Liver (tissue), 8 donors: ENCODE measurements at regions not wholly inside any gene's neighbourhood (a gene's known extent, or its start where the extent isn't known, plus 50 kb on each side); places are given as distances from the start of the nearest gene placed in this dataset.

Experiments
- DNase-seq: peaks from one replicate; pipeline ENCODE4 v3.0.0-alpha.2; 2017; ENCODE audit warnings: low spot score
- H3K27ac ChIP-seq, 2 donors: one replicate each; pipeline ENCODE4 v1.7.0; 2013; ENCODE audit warnings: inconsistent platforms in 2 of 2, low read length in 2 of 2, control low read depth in 1 of 2, low read depth in 1 of 2, mild to moderate bottlenecking in 1 of 2
- H3K27me3 ChIP-seq, 4 donors: one replicate each; pipeline versions ENCODE4 v1.6.1 to v1.7.0; 2013; ENCODE audit warnings: low read length in 3 of 4, inconsistent platforms in 1 of 4, mild to moderate bottlenecking in 1 of 4, moderate library complexity in 1 of 4; ENCODE audit not compliant: control insufficient read depth in 4 of 4, insufficient read depth in 4 of 4
- H3K36me3 ChIP-seq, 4 donors: one replicate each; pipeline versions ENCODE4 v1.6.1 to v1.7.0; 2013; ENCODE audit warnings: low read length in 3 of 4, mild to moderate bottlenecking in 3 of 4, low read depth in 1 of 4, moderate library complexity in 1 of 4; ENCODE audit not compliant: control insufficient read depth in 4 of 4, insufficient read depth in 3 of 4
- H3K4me1 ChIP-seq, 4 donors: one replicate each; pipeline versions ENCODE4 v1.6.1 to v1.7.0; 2013; ENCODE audit warnings: low read length in 3 of 4, mild to moderate bottlenecking in 3 of 4, moderate library complexity in 1 of 4; ENCODE audit not compliant: control insufficient read depth in 4 of 4, insufficient read depth in 4 of 4
- H3K4me3 ChIP-seq, 3 donors: one replicate each; pipeline versions ENCODE4 v1.6.1 to v1.7.0; 2013; ENCODE audit warnings: low read length in 3 of 3, control low read depth in 1 of 3, low read depth in 1 of 3, mild to moderate bottlenecking in 1 of 3
- H3K9ac ChIP-seq, 2 donors: one replicate each; pipeline ENCODE4 v1.7.0; 2013; ENCODE audit warnings: low read length in 2 of 2, mild to moderate bottlenecking in 2 of 2, moderate library complexity in 2 of 2, control low read depth in 1 of 2, low read depth in 1 of 2
- H3K9me3 ChIP-seq, 4 donors: one replicate each; pipeline versions ENCODE4 v1.6.1 to v1.7.0; 2013; ENCODE audit warnings: low read length in 3 of 4; ENCODE audit not compliant: control insufficient read depth in 4 of 4
- EGR1 ChIP-seq, 2 donors: IDR thresholded peaks; 2 replicates each; pipeline ENCODE4 v1.6.1; 2016 to 2018; ENCODE audit warnings: antibody characterized with exemption in 2 of 2, low read depth in 2 of 2
- FOXA1 ChIP-seq: IDR thresholded peaks from 2 replicates; pipeline ENCODE4 v1.6.1; 2016; ENCODE audit warnings: antibody characterized with exemption
- FOXA2 ChIP-seq: IDR thresholded peaks from 2 replicates; pipeline ENCODE4 v1.6.1; 2016; ENCODE audit warnings: antibody characterized with exemption
- GABPA ChIP-seq, 2 donors: IDR thresholded peaks in 1 of 2; conservative IDR thresholded peaks in 1 of 2; 2 replicates each; pipeline ENCODE4 v1.6.1; 2016; ENCODE audit warnings: antibody characterized with exemption in 2 of 2, mild to moderate bottlenecking in 1 of 2, moderate library complexity in 1 of 2
- HNF4A ChIP-seq, 2 donors: conservative IDR thresholded peaks; 2 replicates each; pipeline ENCODE4 v1.6.1; 2016; ENCODE audit warnings: antibody characterized with exemption in 2 of 2, mild to moderate bottlenecking in 2 of 2
- HNF4G ChIP-seq: IDR thresholded peaks from 2 replicates; pipeline ENCODE4 v1.6.1; 2016; ENCODE audit warnings: antibody characterized with exemption
- JUND ChIP-seq, 2 donors: IDR thresholded peaks; 2 replicates each; pipeline ENCODE4 v1.6.1; 2016; ENCODE audit warnings: antibody characterized with exemption in 2 of 2
- NR2F2 ChIP-seq: IDR thresholded peaks from 2 replicates; pipeline ENCODE4 v1.6.1; 2016; ENCODE audit warnings: antibody characterized with exemption
- RAD21 ChIP-seq, 2 donors: IDR thresholded peaks; 2 replicates each; pipeline ENCODE4 v1.6.1; 2016; ENCODE audit warnings: antibody characterized with exemption in 2 of 2, mild to moderate bottlenecking in 2 of 2
- RXRA ChIP-seq, 2 donors: IDR thresholded peaks; 2 replicates each; pipeline ENCODE4 v1.6.1; 2017 to 2018; ENCODE audit warnings: antibody characterized with exemption in 2 of 2, mild to moderate bottlenecking in 1 of 2
- SP1 ChIP-seq: IDR thresholded peaks from 2 replicates; pipeline ENCODE4 v1.6.1; 2018; ENCODE audit warnings: antibody characterized with exemption, mild to moderate bottlenecking
- TAF1 ChIP-seq: conservative IDR thresholded peaks from 2 replicates; pipeline ENCODE4 v1.6.1; 2016; ENCODE audit warnings: antibody characterized with exemption, mild to moderate bottlenecking
- YY1 ChIP-seq: IDR thresholded peaks from 2 replicates; pipeline ENCODE4 v1.6.1; 2016; ENCODE audit warnings: antibody characterized with exemption, mild to moderate bottlenecking
- WGBS: extraction: QIAGEN DNeasy Blood & Tissue Kit; methylation state at CpG from one replicate; pipeline ENCODE4 v1.1.7; 2013; 5-methylcytosine and 5-hydroxymethylcytosine counted together
- TF ChIP-seq, protein P1 (sequence below): IDR thresholded peaks from 2 replicates; pipeline ENCODE4 v1.6.1; 2016; ENCODE audit warnings: antibody characterized with exemption
- TF ChIP-seq, protein P2 (sequence below): IDR thresholded peaks from 2 replicates; pipeline ENCODE4 v1.6.1; 2016; ENCODE audit warnings: antibody characterized with exemption, mild to moderate bottlenecking
- TF ChIP-seq, protein P3 (sequence below): IDR thresholded peaks from 2 replicates; pipeline ENCODE4 v1.6.1; 2016; ENCODE audit warnings: antibody characterized with exemption
- TF ChIP-seq, protein P4 (sequence below): fragments of 150-350 bp; IDR thresholded peaks from 2 replicates; pipeline ENCODE4 v1.5.1; 2017; ENCODE audit warnings: improper control_type of control experiment, low read depth, low read length; ENCODE audit not compliant: missing input control
- TF ChIP-seq, protein P5 (sequence below): IDR thresholded peaks from 2 replicates; pipeline ENCODE4 v1.6.1; 2016; ENCODE audit warnings: antibody characterized with exemption
- donor health status: healthy.
- donor health status: healthy.
- donor health status: healthy.
- donor health status: healthy.
- donor health status: healthy.

DNA sequence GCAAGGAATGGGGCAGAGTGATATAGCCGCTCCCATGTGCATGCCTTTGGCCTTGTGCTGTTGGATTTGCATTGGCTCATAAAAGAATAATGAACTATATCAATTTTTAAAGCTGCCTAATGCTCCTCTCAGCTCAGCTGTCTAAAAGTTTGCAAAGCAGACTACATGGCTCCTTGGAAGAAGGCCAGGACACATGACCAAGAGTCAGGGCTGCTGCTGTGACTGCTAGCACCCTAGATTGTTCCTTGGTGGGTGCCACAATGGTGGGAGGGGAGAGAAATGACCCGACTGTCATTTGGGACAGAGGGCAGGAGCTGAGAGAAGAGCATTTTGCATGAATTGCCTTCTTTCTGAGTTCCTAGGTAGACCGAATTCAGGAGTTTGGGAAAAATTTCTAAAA lies 307.9 kb downstream of the PDCD6IP start:
- H3K27ac ChIP-seq = no peak overlapping the region
- DNase-seq = no peak
- no peaks in the 10 kb centered on the region for H3K4me1 ChIP-seq
- no peak overlapping the region for H3K4me3 ChIP-seq
- 64% methylated on average over 3 of the region's 3 CpGs for WGBS
- TF ChIP-seq EGR1 (IDR thresholded peaks at IDR 0.05; ENCODE audit: low read depth in 2 of 2) = no peak
- no peak for TF ChIP-seq GABPA (IDR thresholded peaks at IDR 0.05 in 1 of 2, conservative IDR thresholded peaks at IDR 0.05 in 1 of 2)
- TF ChIP-seq SP1 = no peak
- no peak for TF ChIP-seq JUND (IDR thresholded peaks at IDR 0.05)
- no peak for TF ChIP-seq NR2F2
- TF ChIP-seq, protein P1, sequence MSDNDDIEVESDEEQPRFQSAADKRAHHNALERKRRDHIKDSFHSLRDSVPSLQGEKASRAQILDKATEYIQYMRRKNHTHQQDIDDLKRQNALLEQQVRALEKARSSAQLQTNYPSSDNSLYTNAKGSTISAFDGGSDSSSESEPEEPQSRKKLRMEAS = no peak
- TF ChIP-seq HNF4G = no peak
- TF ChIP-seq, protein P2, sequence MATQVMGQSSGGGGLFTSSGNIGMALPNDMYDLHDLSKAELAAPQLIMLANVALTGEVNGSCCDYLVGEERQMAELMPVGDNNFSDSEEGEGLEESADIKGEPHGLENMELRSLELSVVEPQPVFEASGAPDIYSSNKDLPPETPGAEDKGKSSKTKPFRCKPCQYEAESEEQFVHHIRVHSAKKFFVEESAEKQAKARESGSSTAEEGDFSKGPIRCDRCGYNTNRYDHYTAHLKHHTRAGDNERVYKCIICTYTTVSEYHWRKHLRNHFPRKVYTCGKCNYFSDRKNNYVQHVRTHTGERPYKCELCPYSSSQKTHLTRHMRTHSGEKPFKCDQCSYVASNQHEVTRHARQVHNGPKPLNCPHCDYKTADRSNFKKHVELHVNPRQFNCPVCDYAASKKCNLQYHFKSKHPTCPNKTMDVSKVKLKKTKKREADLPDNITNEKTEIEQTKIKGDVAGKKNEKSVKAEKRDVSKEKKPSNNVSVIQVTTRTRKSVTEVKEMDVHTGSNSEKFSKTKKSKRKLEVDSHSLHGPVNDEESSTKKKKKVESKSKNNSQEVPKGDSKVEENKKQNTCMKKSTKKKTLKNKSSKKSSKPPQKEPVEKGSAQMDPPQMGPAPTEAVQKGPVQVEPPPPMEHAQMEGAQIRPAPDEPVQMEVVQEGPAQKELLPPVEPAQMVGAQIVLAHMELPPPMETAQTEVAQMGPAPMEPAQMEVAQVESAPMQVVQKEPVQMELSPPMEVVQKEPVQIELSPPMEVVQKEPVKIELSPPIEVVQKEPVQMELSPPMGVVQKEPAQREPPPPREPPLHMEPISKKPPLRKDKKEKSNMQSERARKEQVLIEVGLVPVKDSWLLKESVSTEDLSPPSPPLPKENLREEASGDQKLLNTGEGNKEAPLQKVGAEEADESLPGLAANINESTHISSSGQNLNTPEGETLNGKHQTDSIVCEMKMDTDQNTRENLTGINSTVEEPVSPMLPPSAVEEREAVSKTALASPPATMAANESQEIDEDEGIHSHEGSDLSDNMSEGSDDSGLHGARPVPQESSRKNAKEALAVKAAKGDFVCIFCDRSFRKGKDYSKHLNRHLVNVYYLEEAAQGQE = no peak
- TF ChIP-seq RAD21 (IDR thresholded peaks at IDR 0.05) = no peak
- TF ChIP-seq HNF4A (conservative IDR thresholded peaks at IDR 0.05) = no peak
- TF ChIP-seq, protein P3, sequence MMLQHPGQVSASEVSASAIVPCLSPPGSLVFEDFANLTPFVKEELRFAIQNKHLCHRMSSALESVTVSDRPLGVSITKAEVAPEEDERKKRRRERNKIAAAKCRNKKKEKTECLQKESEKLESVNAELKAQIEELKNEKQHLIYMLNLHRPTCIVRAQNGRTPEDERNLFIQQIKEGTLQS = no peak
- TF ChIP-seq RXRA (IDR thresholded peaks at IDR 0.05) = no peak
- H3K9me3 ChIP-seq = no peaks in the 10 kb centered on the region
- H3K9ac ChIP-seq = no peak overlapping the region
- H3K27me3 ChIP-seq = no peaks in the 10 kb centered on the region
- no peaks in the 10 kb centered on the region for H3K36me3 ChIP-seq

DNA sequence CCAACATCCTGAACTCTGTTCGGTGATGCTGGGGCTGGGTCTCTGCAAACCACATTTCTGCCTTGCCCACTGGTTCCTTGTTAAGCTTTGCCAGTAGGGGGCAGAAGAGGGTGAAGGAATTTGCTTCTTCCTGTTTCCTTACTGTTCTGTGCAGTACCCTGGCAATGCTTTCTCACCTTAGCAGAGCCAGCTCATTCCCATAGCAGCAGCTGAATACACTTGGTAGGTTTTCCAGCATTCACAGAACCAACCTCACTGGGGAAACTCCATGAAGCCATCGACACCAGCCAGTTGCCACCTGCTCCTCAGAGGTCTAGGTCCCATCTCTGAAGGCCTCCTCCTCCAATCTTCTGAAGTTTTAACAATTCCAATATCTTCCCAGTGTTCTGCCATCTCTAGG lies 308.4 kb downstream of the PDCD6IP start:
- H3K4me1 ChIP-seq = no peaks in the 10 kb centered on the region
- H3K27me3 ChIP-seq = no peaks in the 10 kb centered on the region
- no peak overlapping the region for H3K27ac ChIP-seq
- H3K9ac ChIP-seq = no peak overlapping the region
- no peak overlapping the region for H3K4me3 ChIP-seq
- no peaks in the 10 kb centered on the region for H3K9me3 ChIP-seq
- no peaks in the 10 kb centered on the region for H3K36me3 ChIP-seq
- DNase-seq = no peak
- TF ChIP-seq, protein P4, sequence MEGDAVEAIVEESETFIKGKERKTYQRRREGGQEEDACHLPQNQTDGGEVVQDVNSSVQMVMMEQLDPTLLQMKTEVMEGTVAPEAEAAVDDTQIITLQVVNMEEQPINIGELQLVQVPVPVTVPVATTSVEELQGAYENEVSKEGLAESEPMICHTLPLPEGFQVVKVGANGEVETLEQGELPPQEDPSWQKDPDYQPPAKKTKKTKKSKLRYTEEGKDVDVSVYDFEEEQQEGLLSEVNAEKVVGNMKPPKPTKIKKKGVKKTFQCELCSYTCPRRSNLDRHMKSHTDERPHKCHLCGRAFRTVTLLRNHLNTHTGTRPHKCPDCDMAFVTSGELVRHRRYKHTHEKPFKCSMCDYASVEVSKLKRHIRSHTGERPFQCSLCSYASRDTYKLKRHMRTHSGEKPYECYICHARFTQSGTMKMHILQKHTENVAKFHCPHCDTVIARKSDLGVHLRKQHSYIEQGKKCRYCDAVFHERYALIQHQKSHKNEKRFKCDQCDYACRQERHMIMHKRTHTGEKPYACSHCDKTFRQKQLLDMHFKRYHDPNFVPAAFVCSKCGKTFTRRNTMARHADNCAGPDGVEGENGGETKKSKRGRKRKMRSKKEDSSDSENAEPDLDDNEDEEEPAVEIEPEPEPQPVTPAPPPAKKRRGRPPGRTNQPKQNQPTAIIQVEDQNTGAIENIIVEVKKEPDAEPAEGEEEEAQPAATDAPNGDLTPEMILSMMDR = no peak
- TF ChIP-seq SP1 = no peak
- no peak for TF ChIP-seq YY1
- TF ChIP-seq, protein P5, sequence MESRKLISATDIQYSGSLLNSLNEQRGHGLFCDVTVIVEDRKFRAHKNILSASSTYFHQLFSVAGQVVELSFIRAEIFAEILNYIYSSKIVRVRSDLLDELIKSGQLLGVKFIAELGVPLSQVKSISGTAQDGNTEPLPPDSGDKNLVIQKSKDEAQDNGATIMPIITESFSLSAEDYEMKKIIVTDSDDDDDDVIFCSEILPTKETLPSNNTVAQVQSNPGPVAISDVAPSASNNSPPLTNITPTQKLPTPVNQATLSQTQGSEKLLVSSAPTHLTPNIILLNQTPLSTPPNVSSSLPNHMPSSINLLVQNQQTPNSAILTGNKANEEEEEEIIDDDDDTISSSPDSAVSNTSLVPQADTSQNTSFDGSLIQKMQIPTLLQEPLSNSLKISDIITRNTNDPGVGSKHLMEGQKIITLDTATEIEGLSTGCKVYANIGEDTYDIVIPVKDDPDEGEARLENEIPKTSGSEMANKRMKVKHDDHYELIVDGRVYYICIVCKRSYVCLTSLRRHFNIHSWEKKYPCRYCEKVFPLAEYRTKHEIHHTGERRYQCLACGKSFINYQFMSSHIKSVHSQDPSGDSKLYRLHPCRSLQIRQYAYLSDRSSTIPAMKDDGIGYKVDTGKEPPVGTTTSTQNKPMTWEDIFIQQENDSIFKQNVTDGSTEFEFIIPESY = no peak
- TF ChIP-seq NR2F2 = no peak
- TF ChIP-seq JUND (IDR thresholded peaks at IDR 0.05) = no peak
- TF ChIP-seq FOXA2 = no peak
- TF ChIP-seq FOXA1 = no peak
- TF ChIP-seq HNF4G = no peak
- TF ChIP-seq, protein P1 = no peak
- no peak for TF ChIP-seq HNF4A (conservative IDR thresholded peaks at IDR 0.05)
- TF ChIP-seq GABPA (IDR thresholded peaks at IDR 0.05 in 1 of 2, conservative IDR thresholded peaks at IDR 0.05 in 1 of 2) = no peak
- TF ChIP-seq, protein P3 = no peak
- no peak for TF ChIP-seq EGR1 (IDR thresholded peaks at IDR 0.05; ENCODE audit: low read depth in 2 of 2)
- TF ChIP-seq RXRA (IDR thresholded peaks at IDR 0.05) = no peak
- no peak for TF ChIP-seq RAD21 (IDR thresholded peaks at IDR 0.05)
- no peak for TF ChIP-seq TAF1
- WGBS = 47% methylated on average over 2 of the region's 2 CpGs
